Right atrium auricular region (tissue), 2 donors: ENCODE measurements at regions not wholly inside any gene's neighbourhood (a gene's known extent, or its start where the extent isn't known, plus 50 kb on each side); places are given as distances from the start of the nearest gene placed in this dataset.

Experiments
- DNase-seq: peaks from one replicate; pipeline ENCODE4 v3.0.0-alpha.2; 2019; ENCODE audit warnings: low spot score
- H3K27ac ChIP-seq, 2 donors: fragments of 200-600 bp; sonication (generic); 1 replicate in 1 of 2; 2 replicates in 1 of 2; pipeline ENCODE4 v1.5.1; 2016 to 2019
- H3K27me3 ChIP-seq, 2 donors: fragments of 200-600 bp; sonication (generic); one replicate each; pipeline versions ENCODE4 v1.5.1 to v1.6.0; 2017 to 2019
- H3K36me3 ChIP-seq: fragments of 200-600 bp; sonication (generic); one replicate; pipeline ENCODE4 v1.5.1; 2016
- H3K4me1 ChIP-seq, 2 donors: fragments of 200-600 bp; sonication (generic); one replicate each; pipeline versions ENCODE4 v1.5.1 to v1.6.0; 2017 to 2019
- H3K4me3 ChIP-seq, 2 donors: fragments of 200-600 bp; sonication (generic); 1 replicate in 1 of 2; 2 replicates in 1 of 2; pipeline ENCODE4 v1.5.1; 2017 to 2019; ENCODE audit warnings: mild to moderate bottlenecking in 1 of 2, moderate library complexity in 1 of 2
- H3K9me3 ChIP-seq, 2 donors: fragments of 200-600 bp; sonication (generic); one replicate each; pipeline ENCODE4 v1.5.1; 2019
- CTCF ChIP-seq, 2 donors: fragments of 200-600 bp; sonication (generic); IDR thresholded peaks; one replicate each; pipeline ENCODE4 v1.5.1; 2019; ENCODE audit warnings: antibody characterized with exemption in 2 of 2

GRCh38 chr4:20624793-20625374, 75.4 kb upstream of the PACRGL start:
- H3K27ac ChIP-seq = no peak overlapping the region
- no peaks in the 10 kb centered on the region for H3K36me3 ChIP-seq
- H3K27me3 ChIP-seq = no peaks in the 10 kb centered on the region
- H3K9me3 ChIP-seq = no peaks in the 10 kb centered on the region
- no peak for TF ChIP-seq CTCF (IDR thresholded peaks at IDR 0.05)
- no peak for DNase-seq
- no peak overlapping the region for H3K4me3 ChIP-seq
- no peaks in the 10 kb centered on the region for H3K4me1 ChIP-seq

DNA sequence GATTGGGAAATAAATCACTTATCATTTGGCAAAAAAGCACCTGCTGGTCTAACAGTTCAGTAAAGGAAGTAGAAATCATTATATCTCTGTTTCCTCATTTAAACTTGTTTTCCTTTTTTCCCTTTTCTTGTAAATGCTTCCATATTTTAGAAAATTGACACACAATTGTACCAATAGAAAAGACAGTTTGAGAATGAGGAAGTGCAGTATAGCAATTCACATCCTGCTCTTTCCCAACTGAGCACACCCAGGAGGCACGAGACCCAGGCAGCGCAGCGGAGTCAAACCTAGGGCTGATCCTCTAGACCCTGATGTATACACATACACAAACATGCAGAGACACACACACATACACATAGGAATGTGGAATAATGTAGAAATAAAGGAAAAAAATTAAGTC, 74.8 kb upstream of the PACRGL start:
- Histone ChIP-seq H3K4me1 (no peaks in the 10 kb centered on the region), H3K9me3 (no peaks in the 10 kb centered on the region), H3K4me3 (no peak overlapping the region), H3K36me3 (no peaks in the 10 kb centered on the region), H3K27ac (no peak overlapping the region), H3K27me3 (no peaks in the 10 kb centered on the region)
- no peak for TF ChIP-seq CTCF (IDR thresholded peaks at IDR 0.05)
- DNase-seq = no peak

DNA sequence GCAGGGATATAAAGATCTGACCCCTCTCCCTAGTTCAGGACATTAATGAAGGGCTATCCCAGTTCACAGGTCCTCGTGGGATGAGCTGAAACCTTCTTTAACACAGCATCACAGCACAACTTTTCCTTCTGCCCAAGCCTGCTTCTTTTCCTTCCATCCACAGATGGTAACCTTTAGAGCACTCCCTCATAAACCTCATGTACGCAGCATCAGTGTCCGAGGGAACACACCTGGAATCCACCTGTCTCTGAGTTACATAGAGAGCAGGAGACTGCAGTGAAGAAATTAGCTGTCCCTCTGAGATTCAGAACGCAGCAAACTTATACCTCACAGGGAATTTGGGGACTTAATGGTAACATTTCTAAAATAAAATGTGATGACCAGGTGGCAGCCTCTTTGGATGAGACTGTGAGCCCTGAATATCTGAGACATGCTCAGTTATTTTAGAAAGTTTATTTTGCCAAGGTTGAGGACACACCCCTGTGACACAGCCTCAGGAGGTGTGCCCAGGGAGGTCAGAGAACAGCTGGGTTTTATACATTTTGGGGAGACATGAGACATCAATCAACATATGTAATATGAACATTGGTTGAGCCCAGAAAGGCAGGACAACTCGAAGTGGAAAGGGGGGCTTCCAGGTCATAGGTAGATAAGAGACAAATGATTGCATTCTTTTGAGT, 73.8 kb upstream of the PACRGL start:
- H3K27ac ChIP-seq = no peak overlapping the region
- TF ChIP-seq CTCF (IDR thresholded peaks at IDR 0.05) = no peak
- H3K4me3 ChIP-seq = no peak overlapping the region
- no peaks in the 10 kb centered on the region for H3K4me1 ChIP-seq
- no peaks in the 10 kb centered on the region for H3K36me3 ChIP-seq
- H3K27me3 ChIP-seq = no peaks in the 10 kb centered on the region
- H3K9me3 ChIP-seq = no peaks in the 10 kb centered on the region
- no peak for DNase-seq

DNA sequence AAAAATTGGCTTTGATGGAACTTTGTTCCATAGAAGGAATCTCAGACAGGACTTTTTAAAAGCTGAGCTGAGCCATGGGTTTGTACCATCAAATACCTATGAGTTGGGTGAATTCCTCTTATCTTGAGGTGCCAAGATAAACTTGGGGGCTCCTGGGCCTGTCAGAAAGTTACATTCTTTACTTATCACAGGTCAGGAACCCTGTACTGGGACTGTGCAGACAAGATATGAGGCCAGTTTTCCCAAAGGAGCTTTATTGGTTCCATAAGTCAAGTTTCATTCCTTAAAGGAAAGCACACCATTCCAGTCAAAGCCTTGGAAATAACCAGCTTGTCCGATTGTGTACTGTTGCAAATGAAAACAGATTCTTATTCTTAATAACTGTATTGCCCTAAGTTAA, 72.4 kb upstream of the PACRGL start:
- Histone ChIP-seq H3K27me3 (no peaks in the 10 kb centered on the region), H3K4me3 (no peak overlapping the region), H3K4me1 (no peaks in the 10 kb centered on the region), H3K27ac (no peak overlapping the region), H3K9me3 (no peaks in the 10 kb centered on the region), H3K36me3 (no peaks in the 10 kb centered on the region)
- no peak for DNase-seq
- TF ChIP-seq CTCF (IDR thresholded peaks at IDR 0.05) = no peak

DNA sequence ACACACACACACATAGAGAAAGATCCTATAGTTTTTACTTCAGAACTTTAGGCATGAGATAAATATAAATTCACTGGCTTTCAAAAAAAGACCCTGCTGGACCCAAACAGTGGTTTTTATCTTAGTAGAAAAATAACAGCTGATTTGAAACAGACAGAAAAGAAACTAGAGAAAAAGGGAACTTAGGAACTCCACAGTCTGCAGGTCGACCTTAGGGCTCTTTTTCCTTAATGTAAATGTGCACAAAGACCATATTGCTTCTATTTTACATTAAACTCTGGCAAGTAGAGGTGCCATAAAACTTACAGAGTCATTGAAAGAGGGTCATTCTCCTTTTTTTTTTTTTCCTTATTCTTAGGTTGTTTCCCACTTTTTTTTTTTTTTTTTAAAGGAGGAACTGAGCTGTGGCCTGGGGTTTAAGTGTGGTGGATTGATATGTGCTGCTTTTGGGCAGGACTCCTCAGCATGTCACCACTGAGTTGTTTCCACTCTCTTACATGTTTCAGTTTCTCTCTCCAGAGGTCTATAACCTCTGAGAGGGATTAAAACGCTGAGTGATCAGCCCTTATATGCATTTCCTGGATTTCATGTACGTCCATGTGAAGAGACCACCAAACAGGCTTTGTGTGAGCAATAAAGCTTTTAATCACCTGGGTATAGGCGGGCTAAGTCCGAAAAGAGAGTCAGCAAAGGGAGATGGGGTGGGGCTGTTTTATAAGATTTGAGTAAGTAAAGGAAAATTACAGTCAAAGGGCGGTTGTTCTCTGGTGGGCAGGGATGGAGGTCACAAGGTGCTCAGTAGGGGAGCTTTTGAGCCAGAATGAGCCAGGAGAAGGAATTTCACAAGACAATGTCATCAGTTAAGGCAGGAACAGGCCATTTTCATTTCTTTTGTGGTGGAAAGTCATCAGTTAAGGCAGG, 70.8 kb upstream of the PACRGL start:
- H3K4me1 ChIP-seq = no peaks in the 10 kb centered on the region
- no peak for TF ChIP-seq CTCF (IDR thresholded peaks at IDR 0.05)
- no peak overlapping the region for H3K27ac ChIP-seq
- no peak for DNase-seq
- H3K36me3 ChIP-seq = no peaks in the 10 kb centered on the region
- H3K9me3 ChIP-seq = no peaks in the 10 kb centered on the region
- H3K27me3 ChIP-seq = no peaks in the 10 kb centered on the region
- H3K4me3 ChIP-seq = no peak overlapping the region
